Small intestine (tissue), 7 donors: ENCODE measurements at regions not wholly inside any gene's neighbourhood (a gene's known extent, or its start where the extent isn't known, plus 50 kb on each side); places are given as distances from the start of the nearest gene placed in this dataset.
A peak's percentile ranks its signal among the peaks of the same experiment; 100 is the strongest.

Experiments
- DNase-seq, 2 donors: peaks; one replicate each; pipeline versions ENCODE4 v3.0.0 to v3.0.0-alpha.2; 2013
- FAIRE-seq: peaks from 2 replicates; lab custom pipeline; 2012; peaks lifted over from hg19 to GRCh38; lab: Jason Lieb, UNC
- H3K27ac ChIP-seq, 3 donors: one replicate each; pipeline ENCODE4 v1.5.1; 2013; ENCODE audit warnings: low read length in 2 of 3, mild to moderate bottlenecking in 2 of 3, control low read depth in 1 of 3, inconsistent platforms in 1 of 3, low read depth in 1 of 3, moderate library complexity in 1 of 3
- H3K27me3 ChIP-seq, 3 donors: one replicate each; pipeline ENCODE4 v1.6.1; 2013; ENCODE audit warnings: low read length in 3 of 3, inconsistent platforms in 1 of 3; ENCODE audit not compliant: control insufficient read depth in 3 of 3, insufficient read depth in 3 of 3
- H3K36me3 ChIP-seq, 3 donors: one replicate each; pipeline ENCODE4 v1.6.1; 2013; ENCODE audit warnings: low read length in 3 of 3, inconsistent platforms in 1 of 3, low read depth in 1 of 3, mild to moderate bottlenecking in 1 of 3, moderate library complexity in 1 of 3; ENCODE audit not compliant: control insufficient read depth in 3 of 3, insufficient read depth in 2 of 3
- H3K4me1 ChIP-seq, 3 donors: one replicate each; pipeline ENCODE4 v1.6.1; 2013; ENCODE audit warnings: low read length in 2 of 3, inconsistent platforms in 1 of 3, low read depth in 1 of 3, mild to moderate bottlenecking in 1 of 3, moderate library complexity in 1 of 3; ENCODE audit not compliant: control insufficient read depth in 3 of 3, insufficient read depth in 2 of 3
- H3K4me3 ChIP-seq, 3 donors: one replicate each; pipeline ENCODE4 v1.5.1; 2013; ENCODE audit warnings: low read length in 3 of 3, control low read depth in 1 of 3, inconsistent platforms in 1 of 3, low read depth in 1 of 3, mild to moderate bottlenecking in 1 of 3, moderate library complexity in 1 of 3
- H3K9me3 ChIP-seq, 2 donors: one replicate each; pipeline ENCODE4 v1.6.1; 2013; ENCODE audit warnings: low read depth in 1 of 2, low read length in 1 of 2; ENCODE audit not compliant: control insufficient read depth in 2 of 2, insufficient read depth in 1 of 2
- WGBS, 3 donors: extraction: QIAGEN DNeasy Blood & Tissue Kit; methylation state at CpG; one replicate each; pipeline ENCODE4 v1.1.7; 2013; 5-methylcytosine and 5-hydroxymethylcytosine counted together
- donor health status: healthy with polysubstance abuse.
- donor health status: control.
- donor health status: control.
- donor health status: Bipolar disorder and iron deficiency.
- donor health status: healthy.

DNA sequence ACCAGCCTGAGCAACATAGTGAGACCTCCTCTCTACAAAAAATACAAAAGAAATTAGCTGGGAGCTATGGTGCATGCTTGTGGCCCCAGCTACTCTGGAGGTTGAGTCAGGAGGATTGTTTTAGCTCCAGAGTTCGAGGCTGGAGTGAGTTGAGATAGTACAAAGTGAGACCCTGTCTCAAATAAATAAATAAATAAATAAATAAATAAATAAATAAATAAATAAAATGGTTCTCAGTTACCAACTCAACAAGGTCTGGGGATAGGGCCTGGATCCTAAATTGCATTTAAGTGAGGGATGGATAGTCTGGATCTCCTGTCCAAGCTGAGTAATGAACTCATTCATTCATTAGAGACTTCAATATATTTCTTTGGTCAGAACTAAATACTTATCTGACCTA lies 115.7 kb upstream of the IL1RAPL2 start:
- no peaks in the 10 kb centered on the region for H3K9me3 ChIP-seq
- no peaks in the 10 kb centered on the region for H3K4me1 ChIP-seq
- H3K36me3 ChIP-seq = no peaks in the 10 kb centered on the region
- H3K27ac ChIP-seq = no peak overlapping the region
- FAIRE-seq = no peak
- H3K4me3 ChIP-seq = no peak overlapping the region
- no peak for DNase-seq
- H3K27me3 ChIP-seq = no peaks in the 10 kb centered on the region
- 0 to 52% (median 26%) methylated on average over 1 of the region's 1 CpG for WGBS, 3 donors

DNA sequence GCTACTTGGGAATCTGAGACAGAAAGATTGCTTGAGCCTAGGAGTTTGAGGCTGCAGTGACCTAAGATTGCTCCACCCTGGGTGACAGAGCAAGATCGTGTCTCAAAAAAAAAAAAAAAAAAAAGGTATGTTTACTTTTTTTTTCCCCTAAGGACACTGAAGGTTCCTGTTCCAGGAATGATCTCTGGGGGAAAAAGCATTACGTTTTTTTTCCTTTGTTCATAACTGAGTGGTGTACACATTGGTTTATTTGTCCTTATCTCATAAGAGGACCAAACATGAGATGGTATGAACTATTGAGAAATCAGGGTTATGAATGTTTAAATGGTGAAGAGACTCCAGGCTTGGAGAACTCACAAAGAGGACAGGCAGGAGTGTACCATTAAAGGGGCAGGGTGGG lies 120.4 kb upstream of the IL1RAPL2 start:
- Histone ChIP-seq H3K4me3 (no peak overlapping the region), H3K27ac (no peak overlapping the region), H3K27me3 (no peaks in the 10 kb centered on the region), H3K4me1 (no peaks in the 10 kb centered on the region), H3K9me3 (no peaks in the 10 kb centered on the region), H3K36me3 (no peaks in the 10 kb centered on the region)
- DNase-seq (no peak), FAIRE-seq (no peak)
- WGBS, 3 donors = 26 to 30% (median 30%) methylated on average over 2 of the region's 2 CpGs

DNA sequence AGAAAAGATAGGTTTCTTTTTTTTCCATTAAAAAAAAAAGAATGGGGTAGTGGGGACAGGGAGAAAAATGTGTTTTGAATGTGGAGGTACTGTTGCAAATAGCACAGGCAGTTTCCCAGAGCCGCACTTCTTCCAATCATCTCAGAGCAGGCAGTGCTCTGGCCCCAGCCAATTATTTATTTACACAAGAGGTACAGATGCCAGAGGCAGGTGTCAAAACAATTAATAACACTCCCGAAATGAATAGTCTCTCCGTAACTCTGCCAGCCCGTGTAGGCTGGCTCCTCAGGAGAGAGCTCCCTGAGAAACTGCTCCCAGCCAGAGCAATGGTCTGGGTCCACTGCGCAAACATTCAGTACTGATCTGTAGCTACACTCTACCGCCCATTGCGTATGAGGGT lies 130.8 kb upstream of the IL1RAPL2 start:
- H3K36me3 ChIP-seq = no peaks in the 10 kb centered on the region
- no peaks in the 10 kb centered on the region for H3K27me3 ChIP-seq
- WGBS, 3 donors = 32 to 49% (median 48%) methylated on average over 7 of the region's 7 CpGs
- no peak overlapping the region for H3K4me3 ChIP-seq
- no peak for DNase-seq
- H3K27ac ChIP-seq = no peak overlapping the region
- no peak for FAIRE-seq
- H3K4me1 ChIP-seq = no peaks in the 10 kb centered on the region
- H3K9me3 ChIP-seq = no peaks in the 10 kb centered on the region

DNA sequence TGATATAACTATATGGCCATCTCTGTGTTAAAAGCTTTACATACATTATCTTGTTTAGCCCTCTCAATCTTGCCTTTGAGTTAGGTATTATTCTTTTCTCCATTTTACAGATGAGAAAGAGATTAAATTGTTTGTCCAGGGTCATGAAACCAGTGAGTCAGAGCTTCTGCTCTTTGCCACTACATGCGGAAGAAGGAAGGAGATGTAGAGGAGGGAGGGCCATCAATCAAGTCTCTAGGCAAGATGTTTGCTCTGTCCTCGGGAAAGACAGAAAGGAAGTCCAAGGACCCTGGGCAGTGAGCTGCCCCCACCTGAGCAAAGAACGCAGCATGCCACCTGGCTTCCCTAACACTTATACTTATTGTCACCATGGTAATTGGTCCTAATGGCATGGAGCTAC lies 133.7 kb upstream of the IL1RAPL2 start:
- Histone ChIP-seq H3K27ac (no peak overlapping the region), H3K9me3 (no peaks in the 10 kb centered on the region), H3K4me3 (no peak overlapping the region), H3K36me3 (no peaks in the 10 kb centered on the region), H3K27me3 (no peaks in the 10 kb centered on the region), H3K4me1 (no peaks in the 10 kb centered on the region)
- 22 to 36% (median 23%) methylated on average over 3 of the region's 3 CpGs for WGBS, 3 donors
- DNase-seq (peak; percentile 3 to 54), FAIRE-seq (no peak)

DNA sequence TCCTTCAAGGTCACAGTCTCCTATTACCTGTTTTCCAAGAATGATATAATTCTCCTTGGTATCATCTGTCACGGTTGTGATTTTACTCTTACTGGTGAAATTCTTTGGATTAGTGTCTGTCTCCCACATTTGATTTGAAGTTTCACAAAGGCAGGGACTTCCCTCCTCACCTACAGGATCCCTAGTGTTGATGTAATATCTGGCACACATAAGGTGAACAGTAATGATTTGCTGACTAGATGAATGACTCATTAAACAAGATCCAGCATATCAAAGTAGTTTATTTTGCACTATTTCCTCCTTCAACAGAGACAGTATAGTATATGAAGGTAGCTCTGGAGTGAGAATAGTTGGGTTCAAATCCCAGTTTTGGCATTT lies 135.3 kb upstream of the IL1RAPL2 start:
- FAIRE-seq (no peak), DNase-seq (peak in 1 of 2 donors; percentile 49)
- 9 to 65% (median 20%) methylated on average over 1 of the region's 1 CpG for WGBS, 3 donors
- no peaks in the 10 kb centered on the region for H3K9me3 ChIP-seq
- no peaks in the 10 kb centered on the region for H3K36me3 ChIP-seq
- H3K27me3 ChIP-seq = no peaks in the 10 kb centered on the region
- no peaks in the 10 kb centered on the region for H3K4me1 ChIP-seq
- H3K27ac ChIP-seq = no peak overlapping the region
- no peak overlapping the region for H3K4me3 ChIP-seq

DNA sequence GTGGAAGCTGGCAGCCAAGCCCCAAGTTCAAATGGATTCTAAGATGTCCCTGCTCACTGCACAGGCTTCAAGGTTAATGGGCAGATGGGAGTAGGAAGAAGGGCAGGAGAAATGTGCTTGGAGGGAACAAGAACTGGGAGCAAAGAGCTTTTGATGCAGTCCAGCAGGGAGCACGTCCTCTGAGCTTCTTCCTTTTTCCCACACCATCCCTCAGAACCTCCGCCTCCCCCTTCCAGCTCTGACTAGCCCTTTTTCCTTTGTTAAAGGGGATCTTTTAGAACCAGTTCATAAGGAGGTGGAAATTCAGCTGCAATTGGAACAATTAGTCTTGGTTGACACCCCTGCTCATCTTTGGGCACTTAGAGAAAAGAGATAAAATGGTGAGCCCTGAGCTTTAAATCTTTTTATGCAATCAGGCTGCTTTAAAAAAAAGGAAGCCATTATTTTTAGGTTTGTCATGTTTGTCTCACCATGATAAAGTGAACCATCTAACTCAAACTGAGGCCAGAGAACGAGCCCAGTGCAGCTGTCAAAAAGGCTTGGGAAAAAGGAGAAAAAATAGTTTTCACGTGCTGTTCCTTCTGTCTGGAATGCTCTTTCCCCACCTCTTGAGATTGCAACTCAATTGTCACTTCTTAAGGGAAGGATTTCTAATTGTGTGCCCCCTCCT lies 135.8 kb upstream of the IL1RAPL2 start:
- 19 to 31% (median 24%) methylated on average over 4 of the region's 4 CpGs for WGBS, 3 donors
- no peaks in the 10 kb centered on the region for H3K9me3 ChIP-seq
- H3K27ac ChIP-seq = no peak overlapping the region
- no peak for DNase-seq
- no peak for FAIRE-seq
- H3K36me3 ChIP-seq = no peaks in the 10 kb centered on the region
- H3K4me3 ChIP-seq = no peak overlapping the region
- no peaks in the 10 kb centered on the region for H3K4me1 ChIP-seq
- H3K27me3 ChIP-seq = no peaks in the 10 kb centered on the region

DNA sequence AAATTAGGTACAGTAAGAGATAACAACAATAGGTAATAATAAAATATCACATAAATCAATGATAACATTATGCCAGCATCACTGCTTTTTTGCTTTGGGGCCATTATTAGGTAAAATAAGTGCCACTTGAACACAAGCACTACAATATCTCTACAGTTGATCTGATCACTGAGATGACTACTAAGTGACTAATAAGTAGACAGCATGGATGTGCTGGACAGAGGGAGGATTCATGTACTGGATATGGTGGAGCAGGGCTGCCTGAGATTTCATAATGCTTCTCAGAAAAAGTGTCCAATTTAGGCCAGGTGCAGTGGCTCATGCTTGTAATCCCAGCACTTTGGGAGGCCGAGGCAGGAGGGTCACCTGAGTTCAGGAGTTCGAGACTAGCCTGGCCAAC lies 137.8 kb upstream of the IL1RAPL2 start:
- Histone ChIP-seq H3K27me3 (no peaks in the 10 kb centered on the region), H3K36me3 (no peaks in the 10 kb centered on the region), H3K4me1 (no peaks in the 10 kb centered on the region), H3K4me3 (no peak overlapping the region), H3K27ac (no peak overlapping the region), H3K9me3 (no peaks in the 10 kb centered on the region)
- WGBS, 3 donors = 54 to 83% (median 56%) methylated on average over 2 of the region's 2 CpGs
- DNase-seq (no peak), FAIRE-seq (no peak)

DNA sequence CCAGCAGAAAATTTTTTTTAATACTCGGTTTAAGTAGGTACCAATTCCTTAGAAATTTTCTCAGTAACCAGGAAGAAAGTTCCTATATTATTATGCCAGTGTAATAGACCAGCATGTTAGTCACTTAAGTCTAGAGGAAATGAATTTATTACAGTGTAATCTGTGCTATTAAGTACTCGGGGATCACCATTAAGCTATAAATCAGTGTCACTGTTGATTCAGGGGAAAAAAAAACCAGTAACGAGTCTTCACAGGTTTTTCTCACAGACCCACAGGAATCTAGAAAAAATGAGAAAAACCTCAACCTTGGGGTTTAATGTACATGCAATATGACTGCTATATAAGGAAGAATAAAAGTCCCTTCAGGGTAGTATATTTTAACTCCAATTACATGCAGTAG lies 138.3 kb upstream of the IL1RAPL2 start:
- Histone ChIP-seq H3K27ac (no peak overlapping the region), H3K27me3 (no peaks in the 10 kb centered on the region), H3K9me3 (no peaks in the 10 kb centered on the region), H3K4me1 (no peaks in the 10 kb centered on the region), H3K36me3 (no peaks in the 10 kb centered on the region), H3K4me3 (no peak overlapping the region)
- peak; percentile 8 to 53 for DNase-seq
- no peak for FAIRE-seq
- 9 to 51% (median 15%) methylated on average over 3 of the region's 3 CpGs for whole genome bisulfite sequencing, 3 donors

DNA sequence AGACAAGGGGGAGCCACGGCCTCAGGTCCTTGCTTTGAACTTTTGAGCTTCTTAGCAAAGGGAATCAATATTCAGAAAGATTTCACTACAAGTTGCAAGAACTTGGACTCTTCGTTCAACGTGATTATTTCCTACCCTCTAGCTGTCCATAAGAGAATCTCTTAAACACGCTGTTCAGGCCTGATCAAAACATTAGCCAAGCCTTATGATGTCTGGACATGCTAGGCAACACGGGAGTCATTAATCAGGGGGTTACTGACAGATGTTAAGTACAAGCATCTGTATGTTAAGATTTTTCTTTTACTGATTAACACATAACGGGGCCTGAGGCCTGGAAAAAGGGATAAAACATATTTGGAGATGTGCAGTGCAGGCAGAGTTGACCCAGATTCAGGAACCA lies 138.9 kb upstream of the IL1RAPL2 start:
- H3K9me3 ChIP-seq = no peaks in the 10 kb centered on the region
- no peaks in the 10 kb centered on the region for H3K27me3 ChIP-seq
- no peak overlapping the region for H3K27ac ChIP-seq
- H3K4me3 ChIP-seq = no peak overlapping the region
- FAIRE-seq = no peak
- no peaks in the 10 kb centered on the region for H3K4me1 ChIP-seq
- DNase-seq = no peak
- 46 to 51% (median 49%) methylated on average over 6 of the region's 6 CpGs for WGBS, 3 donors
- no peaks in the 10 kb centered on the region for H3K36me3 ChIP-seq
